GM06990 (cell line): ENCODE measurements at regions not wholly inside any gene's neighbourhood (a gene's known extent, or its start where the extent isn't known, plus 50 kb on each side); places are given as distances from the start of the nearest gene placed in this dataset.
"Not testable (repeated sequence)": the region's sequence is repeated elsewhere in the genome, so short reads cannot be mapped to it uniquely, and the experiment has no call there.

Source experiments
- DNase-seq: peaks from one replicate; pipeline ENCODE4 v3.0.0-alpha.2; 2011; ENCODE audit not compliant: insufficient read length; ENCODE audit errors: extremely low read depth
- H3K27me3 ChIP-seq: replicated peaks from 2 replicates; pipeline ENCODE4 v1.6.0; 2011; ENCODE audit warnings: low read length; ENCODE audit not compliant: control insufficient read depth, insufficient read depth
- H3K36me3 ChIP-seq: 2 replicates; pipeline ENCODE4 v1.5.1; 2011; ENCODE audit warnings: low read length; ENCODE audit not compliant: control insufficient read depth, insufficient read depth
- H3K4me3 ChIP-seq: replicated peaks from 2 replicates; pipeline ENCODE4 v1.5.1; 2011; ENCODE audit warnings: low read depth, mild to moderate bottlenecking, control low read depth, low read length
- CTCF ChIP-seq: IDR thresholded peaks from 2 replicates; pipeline ENCODE4 v1.5.1; 2011; ENCODE audit warnings: low read length, control low read depth, mild to moderate bottlenecking, inconsistent platforms; ENCODE audit not compliant: insufficient read depth, poor library complexity, severe bottlenecking

DNA sequence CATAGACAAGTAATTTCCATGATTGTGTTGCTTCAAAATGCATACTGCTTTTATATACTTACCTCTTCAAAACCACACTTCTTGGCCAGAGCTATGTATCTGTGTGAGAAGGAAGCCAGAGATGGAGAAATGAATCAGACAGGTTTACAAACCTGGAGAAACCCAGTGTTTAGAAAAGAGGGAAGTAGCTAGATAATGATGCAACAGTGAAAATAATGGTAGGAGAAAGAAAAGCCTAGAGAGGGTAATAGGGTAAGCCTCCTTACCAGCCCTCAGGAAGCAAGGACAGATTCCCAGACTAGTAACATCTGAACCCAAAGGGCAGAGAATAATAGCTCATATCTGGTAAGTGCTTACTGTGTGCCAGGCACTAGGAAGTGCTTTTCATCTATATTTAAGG, 250.3 kb upstream of the CDH11 start:
- H3K4me3 ChIP-seq: no peak overlapping the region
- H3K36me3 ChIP-seq: no peaks in the 10 kb centered on the region
- DNase-seq: no peak
- TF ChIP-seq CTCF: no peak
- no peaks in the 10 kb centered on the region for H3K27me3 ChIP-seq

- Histone ChIP-seq H3K4me3 (no peak overlapping the region), H3K36me3 (no peaks in the 10 kb centered on the region), H3K27me3 (no peaks in the 10 kb centered on the region)
- no peak for TF ChIP-seq CTCF
- no peak for DNase-seq
Measured at GRCh38 chr16:65365732-65366715, 244.2 kb upstream of the CDH11 start.

- H3K4me3 ChIP-seq, H3K27me3 ChIP-seq, DNase-seq, H3K36me3 ChIP-seq: not testable (repeated sequence)
Measured at GRCh38 chr16:65356721-65357120, 234.9 kb upstream of the CDH11 start.

- H3K27me3 ChIP-seq: no peaks in the 10 kb centered on the region
- no peaks in the 10 kb centered on the region for H3K36me3 ChIP-seq
- DNase-seq: no peak
- TF ChIP-seq CTCF: no peak
- no peak overlapping the region for H3K4me3 ChIP-seq
Measured at GRCh38 chr16:65355706-65356105, 233.8 kb upstream of the CDH11 start.

- TF ChIP-seq CTCF: no peak
- H3K36me3 ChIP-seq: no peaks in the 10 kb centered on the region
- H3K27me3 ChIP-seq: no peaks in the 10 kb centered on the region
- no peak overlapping the region for H3K4me3 ChIP-seq
- no peak for DNase-seq
Measured at GRCh38 chr16:65353183-65353582, 231.3 kb upstream of the CDH11 start.

GRCh38 chr16:65349626-65350025, 227.8 kb upstream of the CDH11 start:
- H3K27me3 ChIP-seq: no peaks in the 10 kb centered on the region
- no peaks in the 10 kb centered on the region for H3K36me3 ChIP-seq
- TF ChIP-seq CTCF: no peak
- no peak for DNase-seq
- no peak overlapping the region for H3K4me3 ChIP-seq
